Right atrium auricular region (tissue), 2 donors: ENCODE measurements at regions not wholly inside any gene's neighbourhood (a gene's known extent, or its start where the extent isn't known, plus 50 kb on each side); places are given as distances from the start of the nearest gene placed in this dataset.
"Not testable (repeated sequence)": the region's sequence is repeated elsewhere in the genome, so short reads cannot be mapped to it uniquely, and the experiment has no call there.

Source experiments
- DNase-seq: peaks from one replicate; pipeline ENCODE4 v3.0.0-alpha.2; 2019; ENCODE audit warnings: low spot score
- H3K27ac ChIP-seq, 2 donors: fragments of 200-600 bp; sonication (generic); 1 replicate in 1 of 2; 2 replicates in 1 of 2; pipeline ENCODE4 v1.5.1; 2016 to 2019
- H3K27me3 ChIP-seq, 2 donors: fragments of 200-600 bp; sonication (generic); one replicate each; pipeline versions ENCODE4 v1.5.1 to v1.6.0; 2017 to 2019
- H3K36me3 ChIP-seq: fragments of 200-600 bp; sonication (generic); one replicate; pipeline ENCODE4 v1.5.1; 2016
- H3K4me1 ChIP-seq, 2 donors: fragments of 200-600 bp; sonication (generic); one replicate each; pipeline versions ENCODE4 v1.5.1 to v1.6.0; 2017 to 2019
- H3K4me3 ChIP-seq, 2 donors: fragments of 200-600 bp; sonication (generic); 1 replicate in 1 of 2; 2 replicates in 1 of 2; pipeline ENCODE4 v1.5.1; 2017 to 2019; ENCODE audit warnings: mild to moderate bottlenecking in 1 of 2, moderate library complexity in 1 of 2
- H3K9me3 ChIP-seq, 2 donors: fragments of 200-600 bp; sonication (generic); one replicate each; pipeline ENCODE4 v1.5.1; 2019
- CTCF ChIP-seq, 2 donors: fragments of 200-600 bp; sonication (generic); IDR thresholded peaks; one replicate each; pipeline ENCODE4 v1.5.1; 2019; ENCODE audit warnings: antibody characterized with exemption in 2 of 2

- TF ChIP-seq CTCF (IDR thresholded peaks at IDR 0.05), result no peak
- H3K27ac ChIP-seq, result no peak overlapping the region
- no peak for DNase-seq
- H3K27me3 ChIP-seq, result no peaks in the 10 kb centered on the region
- H3K9me3 ChIP-seq, result peaks cover 0 to 8% of the 10 kb centered on the region in 2 donors
- no peaks in the 10 kb centered on the region for H3K4me1 ChIP-seq
- H3K36me3 ChIP-seq, result no peaks in the 10 kb centered on the region
- H3K4me3 ChIP-seq, result no peak overlapping the region
These were observed 62.0 kb downstream of the CAVIN4 start for GRCh38 chr9:100639854-100640253.

GRCh38 chr9:100640447-100641050, 62.7 kb downstream of the CAVIN4 start:
- no peak for TF ChIP-seq CTCF (IDR thresholded peaks at IDR 0.05)
- Histone ChIP-seq H3K4me1 (no peaks in the 10 kb centered on the region), H3K4me3 (no peak overlapping the region), H3K27ac (no peak overlapping the region), H3K36me3 (no peaks in the 10 kb centered on the region), H3K27me3 (no peaks in the 10 kb centered on the region), H3K9me3 (peaks cover 0 to 8% of the 10 kb centered on the region in 2 donors)
- DNase-seq, result no peak

- Histone ChIP-seq H3K27ac (no peak overlapping the region), H3K4me3 (no peak overlapping the region), H3K27me3 (no peaks in the 10 kb centered on the region), H3K9me3 (peaks cover 0 to 8% of the 10 kb centered on the region in 2 donors), H3K4me1 (no peaks in the 10 kb centered on the region), H3K36me3 (no peaks in the 10 kb centered on the region)
- no peak for DNase-seq
- no peak for TF ChIP-seq CTCF (IDR thresholded peaks at IDR 0.05)
These were observed 63.3 kb downstream of the CAVIN4 start for GRCh38 chr9:100641166-100641565.

GRCh38 chr9:100652850-100653249, 75.0 kb downstream of the CAVIN4 start:
- Histone ChIP-seq H3K4me3 (no peak overlapping the region), H3K9me3 (no peaks in the 10 kb centered on the region), H3K27me3 (no peaks in the 10 kb centered on the region), H3K27ac (no peak overlapping the region), H3K36me3 (no peaks in the 10 kb centered on the region), H3K4me1 (no peaks in the 10 kb centered on the region)
- no peak for TF ChIP-seq CTCF (IDR thresholded peaks at IDR 0.05)
- DNase-seq, result no peak

GRCh38 chr9:100653643-100654334, 75.9 kb downstream of the CAVIN4 start:
- DNase-seq, result no peak
- TF ChIP-seq CTCF (IDR thresholded peaks at IDR 0.05), result no peak
- no peaks in the 10 kb centered on the region for H3K4me1 ChIP-seq

GRCh38 chr9:100656851-100657250, 79.0 kb downstream of the CAVIN4 start:
- DNase-seq, H3K27ac ChIP-seq, H3K36me3 ChIP-seq, H3K4me3 ChIP-seq, H3K9me3 ChIP-seq, H3K4me1 ChIP-seq, H3K27me3 ChIP-seq: not testable (repeated sequence)

More at GRCh38 chr9:100653643-100654334, 75.9 kb downstream of the CAVIN4 start:
- H3K4me3 ChIP-seq, result no peak overlapping the region
- H3K36me3 ChIP-seq, result no peaks in the 10 kb centered on the region
- no peaks in the 10 kb centered on the region for H3K9me3 ChIP-seq
- H3K27ac ChIP-seq, result no peak overlapping the region
- no peaks in the 10 kb centered on the region for H3K27me3 ChIP-seq
